ENCODE measurements at regions not wholly inside any gene's neighbourhood (a gene's known extent, or its start where the extent isn't known, plus 50 kb on each side); places are given as distances from the start of the nearest gene placed in this dataset.

DNA sequence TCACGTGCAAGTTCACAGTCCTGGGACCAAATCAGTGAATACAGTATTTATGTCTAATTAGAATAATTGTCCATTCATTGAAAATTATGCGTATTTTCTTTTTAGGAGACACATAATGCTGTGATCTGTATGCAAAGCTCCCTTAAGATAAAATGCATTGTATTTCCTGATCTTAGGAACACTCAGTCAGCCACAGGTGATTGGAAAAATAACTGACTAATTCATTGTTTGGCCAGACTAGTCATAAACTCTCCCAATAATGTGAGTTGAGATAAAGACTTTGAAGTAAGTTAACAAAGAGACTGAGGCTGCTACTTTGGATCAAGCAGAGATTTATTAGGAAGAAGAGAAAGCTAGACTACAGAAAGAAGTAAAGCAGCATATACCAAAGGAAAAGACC, 182.2 kb downstream of the GNAI1 start:
- FAIRE-seq = no peak
- H3K79me2 ChIP-seq (ENCODE audit: control insufficient read depth, insufficient read depth, low read length) = no peaks in the 10 kb centered on the region

GRCh38 chr7:80313716-80314115, 179.1 kb downstream of the GNAI1 start:
- H3K27ac ChIP-seq (ENCODE audit: control insufficient read depth, insufficient read depth, low read length) = no peak overlapping the region
- no peaks in the 10 kb centered on the region for H3K36me3 ChIP-seq (ENCODE audit: control insufficient read depth in 2 of 2, extremely low read depth in 1 of 2, insufficient read depth in 2 of 2, low read length in 2 of 2)
- peaks cover 32% of the 10 kb centered on the region for H3K4me1 ChIP-seq (ENCODE audit: control insufficient read depth, extremely low read depth, insufficient read depth, low read length)
- H3K9me1 ChIP-seq (ENCODE audit: control insufficient read depth, extremely low read depth, insufficient read depth, low read length) = no peaks in the 10 kb centered on the region
- no peaks in the 10 kb centered on the region for H3K9me3 ChIP-seq (ENCODE audit: control insufficient read depth, low read depth, low read length)
- no peak overlapping the region for H3K4me2 ChIP-seq (ENCODE audit: control insufficient read depth, extremely low read depth, insufficient read depth, low read depth, low read length)
- no peaks in the 10 kb centered on the region for H4K20me1 ChIP-seq (ENCODE audit: control insufficient read depth, extremely low read depth, insufficient read depth, low read length)
- TF ChIP-seq CTCF (optimal IDR thresholded peaks at IDR 0.05 in 1 of 3, IDR thresholded peaks at IDR 0.05 in 1 of 3, conservative IDR thresholded peaks at IDR 0.05 in 1 of 3; ENCODE audit: extremely low read depth in 1 of 3, insufficient read depth in 2 of 3, low read length in 3 of 3) (no peak), EZH2 (IDR thresholded peaks at IDR 0.05; ENCODE audit: low read length) (no peak)
- H3K79me2 ChIP-seq (ENCODE audit: control insufficient read depth, insufficient read depth, low read length) = no peaks in the 10 kb centered on the region
- no peak overlapping the region for H2AFZ ChIP-seq (ENCODE audit: control insufficient read depth, low read length)
- FAIRE-seq = peak; percentile 51
- H3K9ac ChIP-seq (ENCODE audit: control insufficient read depth, extremely low read depth, insufficient read depth, low read length) = no peak overlapping the region
- H3K4me3 ChIP-seq (ENCODE audit: control insufficient read depth in 2 of 3, extremely low read depth in 1 of 3, insufficient read depth in 2 of 3, low read depth in 1 of 3, low read length in 3 of 3) = no peak overlapping the region
- no peaks in the 10 kb centered on the region for H3K27me3 ChIP-seq (ENCODE audit: control insufficient read depth, extremely low read depth, insufficient read depth, low read length)
- no peak for DNase-seq (ENCODE audit: low read depth, low spot score)
- dilution Hi-C loops (cut with MboI; ENCODE audit: extremely low pct_ligation_motif_present, low sequenced_read_pairs) = no loop called here

More for the DNA sequence above, 182.2 kb downstream of the GNAI1 start:
- Histone ChIP-seq H3K9me1 (ENCODE audit: control insufficient read depth, extremely low read depth, insufficient read depth, low read length) (no peaks in the 10 kb centered on the region), H3K4me2 (ENCODE audit: control insufficient read depth, extremely low read depth, insufficient read depth, low read depth, low read length) (no peak overlapping the region), H3K36me3 (ENCODE audit: control insufficient read depth in 2 of 2, extremely low read depth in 1 of 2, insufficient read depth in 2 of 2, low read length in 2 of 2) (no peaks in the 10 kb centered on the region), H3K9me3 (ENCODE audit: control insufficient read depth, low read depth, low read length) (no peaks in the 10 kb centered on the region), H3K27me3 (ENCODE audit: control insufficient read depth, extremely low read depth, insufficient read depth, low read length) (no peaks in the 10 kb centered on the region), H2AFZ (ENCODE audit: control insufficient read depth, low read length) (no peak overlapping the region), H4K20me1 (ENCODE audit: control insufficient read depth, extremely low read depth, insufficient read depth, low read length) (no peaks in the 10 kb centered on the region), H3K9ac (ENCODE audit: control insufficient read depth, extremely low read depth, insufficient read depth, low read length) (no peak overlapping the region), H3K4me3 (ENCODE audit: control insufficient read depth in 2 of 3, extremely low read depth in 1 of 3, insufficient read depth in 2 of 3, low read depth in 1 of 3, low read length in 3 of 3) (no peak overlapping the region), H3K4me1 (ENCODE audit: control insufficient read depth, extremely low read depth, insufficient read depth, low read length) (peaks cover 24% of the 10 kb centered on the region), H3K27ac (ENCODE audit: control insufficient read depth, insufficient read depth, low read length) (no peak overlapping the region)
- TF ChIP-seq CTCF (optimal IDR thresholded peaks at IDR 0.05 in 1 of 3, IDR thresholded peaks at IDR 0.05 in 1 of 3, conservative IDR thresholded peaks at IDR 0.05 in 1 of 3; ENCODE audit: extremely low read depth in 1 of 3, insufficient read depth in 2 of 3, low read length in 3 of 3) (no peak), EZH2 (IDR thresholded peaks at IDR 0.05; ENCODE audit: low read length) (no peak)
- no peak for DNase-seq (ENCODE audit: low read depth, low spot score)
- dilution Hi-C loops (cut with MboI; ENCODE audit: extremely low pct_ligation_motif_present, low sequenced_read_pairs) = no loop called here

Data from keratinocyte (primary cell).